GM23338 (cell line): ENCODE measurements at regions not wholly inside any gene's neighbourhood (a gene's known extent, or its start where the extent isn't known, plus 50 kb on each side); places are given as distances from the start of the nearest gene placed in this dataset.

Experiments
- ATAC-seq: fragments of 200-7000 bp; cut with Tn5 transposase; 3 replicates; pipeline ENCODE4 v1.9.1; 2020
- DNase-seq: peaks from one replicate; pipeline ENCODE4 v3.0.0-alpha.2; 2015; ENCODE audit warnings: low spot score
- H2AFZ ChIP-seq: fragments of 200-600 bp; sonication (generic); 2 replicates; pipeline ENCODE4 v1.8.0; 2016; ENCODE audit warnings: antibody characterized with exemption, mild to moderate bottlenecking, moderate library complexity
- H3F3A ChIP-seq: fragments of 200-600 bp; sonication (generic); replicated peaks from 2 replicates; pipeline ENCODE4 v1.8.0; 2017; ENCODE audit warnings: antibody characterized with exemption, mixed run types, low read depth
- H3K27ac ChIP-seq: fragments of 200-600 bp; sonication (generic); 2 replicates; pipeline ENCODE4 v1.6.1; 2016; ENCODE audit warnings: low read depth
- H3K27me3 ChIP-seq: fragments of 200-600 bp; sonication (generic); 2 replicates; pipeline ENCODE4 v1.8.0; 2016; ENCODE audit warnings: mild to moderate bottlenecking, mixed run types, moderate library complexity; ENCODE audit not compliant: insufficient read depth
- H3K36me3 ChIP-seq: fragments of 200-600 bp; sonication (generic); 2 replicates; pipeline ENCODE4 v1.8.0; 2016; ENCODE audit warnings: mild to moderate bottlenecking; ENCODE audit not compliant: insufficient read depth
- H3K4me1 ChIP-seq: fragments of 200-600 bp; sonication (generic); 2 replicates; pipeline ENCODE4 v1.8.0; 2016; ENCODE audit warnings: mild to moderate bottlenecking, moderate library complexity; ENCODE audit not compliant: insufficient read depth
- H3K4me2 ChIP-seq: fragments of 200-600 bp; sonication (generic); 2 replicates; pipeline ENCODE4 v1.7.1; 2017; ENCODE audit warnings: mixed run types
- H3K4me3 ChIP-seq: fragments of 200-600 bp; sonication (generic); 2 replicates; pipeline ENCODE4 v1.6.1; 2016; ENCODE audit warnings: mixed run types
- H3K79me2 ChIP-seq: fragments of 200-600 bp; sonication (generic); replicated peaks from 2 replicates; pipeline ENCODE4 v1.8.0; 2017; ENCODE audit warnings: mild to moderate bottlenecking; ENCODE audit not compliant: insufficient read depth
- H3K9me2 ChIP-seq: fragments of 200-600 bp; sonication (generic); 2 replicates; pipeline ENCODE4 v1.8.0; 2017; ENCODE audit not compliant: insufficient read depth
- H4K20me1 ChIP-seq: fragments of 200-600 bp; sonication (generic); replicated peaks from 2 replicates; pipeline ENCODE4 v1.8.0; 2017; ENCODE audit warnings: mild to moderate bottlenecking; ENCODE audit not compliant: insufficient read depth
- H3K27ac Mint-ChIP-seq: 2 replicates; pipeline ENCODE4 v1.8.0; 2020; ENCODE audit warnings: inconsistent platforms, mild to moderate bottlenecking, moderate library complexity, mixed read lengths
- H3K27me3 Mint-ChIP-seq: 3 replicates; pipeline ENCODE4 v1.8.0; 2022; ENCODE audit warnings: low read depth, mild to moderate bottlenecking, moderate library complexity, mixed read lengths, inconsistent platforms; ENCODE audit not compliant: insufficient read depth, poor library complexity
- H3K36me3 Mint-ChIP-seq: 3 replicates; pipeline ENCODE4 v1.8.0; 2021; ENCODE audit warnings: low read depth, mild to moderate bottlenecking, inconsistent platforms, moderate library complexity, mixed read lengths
- H3K4me1 Mint-ChIP-seq: 3 replicates; pipeline ENCODE4 v1.8.0; 2020; ENCODE audit warnings: mild to moderate bottlenecking, inconsistent platforms, mixed read lengths
- H3K4me3 Mint-ChIP-seq: 3 replicates; pipeline ENCODE4 v1.8.0; 2021; ENCODE audit warnings: moderate library complexity, mild to moderate bottlenecking, inconsistent platforms, mixed read lengths
- H3K9me3 Mint-ChIP-seq: 3 replicates; pipeline ENCODE4 v1.8.0; 2020; ENCODE audit warnings: moderate library complexity, mild to moderate bottlenecking, inconsistent platforms, mixed read lengths
- CREB1 ChIP-seq: fragments of 250-450 bp; sonication (Bioruptor Pico); IDR thresholded peaks from 2 replicates; pipeline ENCODE4 v1.5.0; 2020; ENCODE audit warnings: low read depth, mild to moderate bottlenecking, moderate library complexity
- EZH2 ChIP-seq: fragments of 200-600 bp; sonication (generic); IDR thresholded peaks from one replicate; pipeline ENCODE4 v1.8.0; 2017; ENCODE audit warnings: antibody characterized with exemption, mild to moderate bottlenecking, low read depth; ENCODE audit not compliant: unreplicated experiment
- EZH2phosphoT487 ChIP-seq: fragments of 200-600 bp; sonication (generic); IDR thresholded peaks from one replicate; pipeline ENCODE4 v1.8.1; 2018; ENCODE audit warnings: antibody characterized with exemption; ENCODE audit not compliant: unreplicated experiment
- POLR2AphosphoS5 ChIP-seq: IDR thresholded peaks from 2 replicates; pipeline ENCODE4 v1.6.1; 2016; ENCODE audit warnings: antibody characterized with exemption, low read depth
- STAT1 ChIP-seq: IDR thresholded peaks from one replicate; pipeline ENCODE4 v1.6.1; 2016; ENCODE audit warnings: antibody characterized with exemption; ENCODE audit not compliant: unreplicated experiment
- ZNF114 ChIP-seq: fragments of 250-450 bp; sonication (Bioruptor Pico); IDR thresholded peaks from 2 replicates; pipeline ENCODE4 v1.5.0; 2020; ENCODE audit warnings: mild to moderate bottlenecking, moderate library complexity
- ZNF331 ChIP-seq: fragments of 250-450 bp; sonication (Bioruptor Pico); IDR thresholded peaks from 2 replicates; pipeline ENCODE4 v1.5.0; 2020; ENCODE audit warnings: low read depth, mild to moderate bottlenecking, moderate library complexity
- TF ChIP-seq, protein P1 (sequence below), 2 experiments: fragments of 200-600 bp in 1 of 2; sonication (generic) in 1 of 2; conservative IDR thresholded peaks; 2 replicates each; pipeline versions ENCODE4 v1.5.1 to v1.6.1; 2016 to 2017; ENCODE audit warnings: antibody characterized with exemption in 2 of 2, low read depth in 2 of 2, mild to moderate bottlenecking in 2 of 2, moderate library complexity in 1 of 2
- TF ChIP-seq, protein P2 (sequence below): fragments of 250-450 bp; sonication (Bioruptor Pico); IDR thresholded peaks from 2 replicates; pipeline ENCODE4 v1.5.0; 2020; ENCODE audit warnings: mild to moderate bottlenecking, moderate library complexity
- TF ChIP-seq, protein P3 (sequence below): IDR thresholded peaks from one replicate; pipeline ENCODE4 v1.6.1; 2018; ENCODE audit warnings: antibody characterized with exemption; ENCODE audit not compliant: unreplicated experiment

DNA sequence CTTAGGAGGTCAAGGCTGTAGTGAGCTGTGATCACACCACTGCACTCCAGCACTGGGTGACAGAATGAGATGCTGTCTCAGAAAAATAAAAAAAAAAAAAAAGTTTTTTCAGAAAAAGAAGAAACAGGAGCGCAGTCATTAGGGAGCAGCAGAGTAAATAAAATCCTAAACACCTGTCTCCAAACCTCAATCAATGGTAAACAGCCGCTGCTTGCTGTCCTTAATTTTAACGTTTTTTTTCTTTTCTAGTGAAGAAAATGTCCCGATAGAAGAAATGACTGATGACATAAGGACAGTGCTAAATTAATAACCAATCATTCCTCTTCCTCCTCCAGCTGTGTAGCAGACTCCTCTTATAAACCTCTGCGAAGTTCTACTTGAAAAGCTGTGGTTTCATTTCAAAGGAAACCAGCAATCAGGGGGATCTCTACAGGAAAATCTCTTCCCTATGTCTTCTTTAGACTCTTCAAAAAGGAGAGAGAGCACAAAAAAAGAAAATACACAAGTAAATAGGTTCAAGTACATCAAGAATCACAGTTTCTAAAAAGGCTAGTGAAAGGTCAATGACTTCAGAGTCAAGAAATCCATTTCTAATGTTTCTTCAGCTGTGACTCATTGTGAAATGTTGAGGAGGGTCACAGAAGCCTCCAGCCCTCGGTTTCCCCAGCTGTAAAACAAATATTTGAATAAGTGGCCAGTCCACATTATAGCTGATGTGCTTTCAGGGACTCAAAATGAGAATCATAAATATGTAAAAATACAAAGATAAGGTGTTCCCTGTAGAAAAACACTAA, 127.6 kb downstream of the TMCO5A start:
- no peaks in the 10 kb centered on the region for H3K36me3 Mint-ChIP-seq
- Histone ChIP-seq H3K27ac (no peak overlapping the region), H3F3A (no peaks in the 10 kb centered on the region), H3K4me2 (no peak overlapping the region), H3K4me1 (peaks cover 39% of the 10 kb centered on the region), H4K20me1 (no peaks in the 10 kb centered on the region), H3K9me2 (peaks cover 4% of the 10 kb centered on the region; the same call in 1 of the 2 replicates), H3K27me3 (no peaks in the 10 kb centered on the region), H3K36me3 (no peaks in the 10 kb centered on the region), H2AFZ (no peak overlapping the region; the same call in 1 of the 2 replicates), H3K4me3 (no peak overlapping the region), H3K79me2 (no peaks in the 10 kb centered on the region)
- ATAC-seq (no peak), DNase-seq (no peak)
- H3K9me3 Mint-ChIP-seq: no peaks in the 10 kb centered on the region
- no peak overlapping the region for H3K27ac Mint-ChIP-seq
- peaks cover 48% of the 10 kb centered on the region for H3K4me1 Mint-ChIP-seq
- no peak overlapping the region for H3K4me3 Mint-ChIP-seq
- peaks cover 12% of the 10 kb centered on the region for H3K27me3 Mint-ChIP-seq
- TF ChIP-seq, protein P1, sequence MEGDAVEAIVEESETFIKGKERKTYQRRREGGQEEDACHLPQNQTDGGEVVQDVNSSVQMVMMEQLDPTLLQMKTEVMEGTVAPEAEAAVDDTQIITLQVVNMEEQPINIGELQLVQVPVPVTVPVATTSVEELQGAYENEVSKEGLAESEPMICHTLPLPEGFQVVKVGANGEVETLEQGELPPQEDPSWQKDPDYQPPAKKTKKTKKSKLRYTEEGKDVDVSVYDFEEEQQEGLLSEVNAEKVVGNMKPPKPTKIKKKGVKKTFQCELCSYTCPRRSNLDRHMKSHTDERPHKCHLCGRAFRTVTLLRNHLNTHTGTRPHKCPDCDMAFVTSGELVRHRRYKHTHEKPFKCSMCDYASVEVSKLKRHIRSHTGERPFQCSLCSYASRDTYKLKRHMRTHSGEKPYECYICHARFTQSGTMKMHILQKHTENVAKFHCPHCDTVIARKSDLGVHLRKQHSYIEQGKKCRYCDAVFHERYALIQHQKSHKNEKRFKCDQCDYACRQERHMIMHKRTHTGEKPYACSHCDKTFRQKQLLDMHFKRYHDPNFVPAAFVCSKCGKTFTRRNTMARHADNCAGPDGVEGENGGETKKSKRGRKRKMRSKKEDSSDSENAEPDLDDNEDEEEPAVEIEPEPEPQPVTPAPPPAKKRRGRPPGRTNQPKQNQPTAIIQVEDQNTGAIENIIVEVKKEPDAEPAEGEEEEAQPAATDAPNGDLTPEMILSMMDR (conservative IDR thresholded peaks at IDR 0.05; ENCODE audit: low read depth in 2 of 2): no peak

DNA sequence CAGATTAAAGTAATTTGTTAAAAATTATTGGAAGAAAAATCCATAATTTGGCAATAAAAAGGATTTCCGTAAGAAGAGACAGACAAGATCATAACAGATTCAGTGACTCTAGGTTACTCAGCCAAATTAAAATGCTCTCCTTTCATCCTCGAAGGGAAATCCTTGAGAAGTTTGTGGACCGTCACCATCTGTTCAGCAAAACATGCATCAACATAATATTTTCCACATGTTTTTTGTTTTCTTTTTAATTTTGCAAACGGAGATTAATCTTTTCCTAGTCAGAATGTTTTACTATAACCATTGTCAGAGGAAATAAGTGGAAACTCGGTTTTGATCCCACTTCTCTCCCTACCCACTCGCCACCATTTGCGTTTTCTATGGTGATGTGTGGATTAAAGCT, 128.3 kb downstream of the TMCO5A start:
- Mint-ChIP-seq H3K27me3 (peaks cover 12% of the 10 kb centered on the region), H3K4me3 (no peak overlapping the region), H3K36me3 (no peaks in the 10 kb centered on the region), H3K27ac (no peak overlapping the region), H3K9me3 (no peaks in the 10 kb centered on the region), H3K4me1 (peaks cover 45% of the 10 kb centered on the region)
- H2AFZ ChIP-seq: no peak overlapping the region
- ATAC-seq: no peak
- peaks cover 34% of the 10 kb centered on the region for H3K4me1 ChIP-seq
- no peak overlapping the region for H3K4me3 ChIP-seq
- H3K9me2 ChIP-seq: peaks cover 4% of the 10 kb centered on the region; the same call in 1 of the 2 replicates
- no peak overlapping the region for H3K27ac ChIP-seq
- no peak for DNase-seq
- H3K36me3 ChIP-seq: no peaks in the 10 kb centered on the region
- H3F3A ChIP-seq: no peaks in the 10 kb centered on the region
- H4K20me1 ChIP-seq: no peaks in the 10 kb centered on the region
- no peaks in the 10 kb centered on the region for H3K27me3 ChIP-seq
- no peaks in the 10 kb centered on the region for H3K79me2 ChIP-seq
- no peak overlapping the region for H3K4me2 ChIP-seq
- no peak for TF ChIP-seq POLR2AphosphoS5
- no peak for TF ChIP-seq EZH2
- TF ChIP-seq, protein P2, sequence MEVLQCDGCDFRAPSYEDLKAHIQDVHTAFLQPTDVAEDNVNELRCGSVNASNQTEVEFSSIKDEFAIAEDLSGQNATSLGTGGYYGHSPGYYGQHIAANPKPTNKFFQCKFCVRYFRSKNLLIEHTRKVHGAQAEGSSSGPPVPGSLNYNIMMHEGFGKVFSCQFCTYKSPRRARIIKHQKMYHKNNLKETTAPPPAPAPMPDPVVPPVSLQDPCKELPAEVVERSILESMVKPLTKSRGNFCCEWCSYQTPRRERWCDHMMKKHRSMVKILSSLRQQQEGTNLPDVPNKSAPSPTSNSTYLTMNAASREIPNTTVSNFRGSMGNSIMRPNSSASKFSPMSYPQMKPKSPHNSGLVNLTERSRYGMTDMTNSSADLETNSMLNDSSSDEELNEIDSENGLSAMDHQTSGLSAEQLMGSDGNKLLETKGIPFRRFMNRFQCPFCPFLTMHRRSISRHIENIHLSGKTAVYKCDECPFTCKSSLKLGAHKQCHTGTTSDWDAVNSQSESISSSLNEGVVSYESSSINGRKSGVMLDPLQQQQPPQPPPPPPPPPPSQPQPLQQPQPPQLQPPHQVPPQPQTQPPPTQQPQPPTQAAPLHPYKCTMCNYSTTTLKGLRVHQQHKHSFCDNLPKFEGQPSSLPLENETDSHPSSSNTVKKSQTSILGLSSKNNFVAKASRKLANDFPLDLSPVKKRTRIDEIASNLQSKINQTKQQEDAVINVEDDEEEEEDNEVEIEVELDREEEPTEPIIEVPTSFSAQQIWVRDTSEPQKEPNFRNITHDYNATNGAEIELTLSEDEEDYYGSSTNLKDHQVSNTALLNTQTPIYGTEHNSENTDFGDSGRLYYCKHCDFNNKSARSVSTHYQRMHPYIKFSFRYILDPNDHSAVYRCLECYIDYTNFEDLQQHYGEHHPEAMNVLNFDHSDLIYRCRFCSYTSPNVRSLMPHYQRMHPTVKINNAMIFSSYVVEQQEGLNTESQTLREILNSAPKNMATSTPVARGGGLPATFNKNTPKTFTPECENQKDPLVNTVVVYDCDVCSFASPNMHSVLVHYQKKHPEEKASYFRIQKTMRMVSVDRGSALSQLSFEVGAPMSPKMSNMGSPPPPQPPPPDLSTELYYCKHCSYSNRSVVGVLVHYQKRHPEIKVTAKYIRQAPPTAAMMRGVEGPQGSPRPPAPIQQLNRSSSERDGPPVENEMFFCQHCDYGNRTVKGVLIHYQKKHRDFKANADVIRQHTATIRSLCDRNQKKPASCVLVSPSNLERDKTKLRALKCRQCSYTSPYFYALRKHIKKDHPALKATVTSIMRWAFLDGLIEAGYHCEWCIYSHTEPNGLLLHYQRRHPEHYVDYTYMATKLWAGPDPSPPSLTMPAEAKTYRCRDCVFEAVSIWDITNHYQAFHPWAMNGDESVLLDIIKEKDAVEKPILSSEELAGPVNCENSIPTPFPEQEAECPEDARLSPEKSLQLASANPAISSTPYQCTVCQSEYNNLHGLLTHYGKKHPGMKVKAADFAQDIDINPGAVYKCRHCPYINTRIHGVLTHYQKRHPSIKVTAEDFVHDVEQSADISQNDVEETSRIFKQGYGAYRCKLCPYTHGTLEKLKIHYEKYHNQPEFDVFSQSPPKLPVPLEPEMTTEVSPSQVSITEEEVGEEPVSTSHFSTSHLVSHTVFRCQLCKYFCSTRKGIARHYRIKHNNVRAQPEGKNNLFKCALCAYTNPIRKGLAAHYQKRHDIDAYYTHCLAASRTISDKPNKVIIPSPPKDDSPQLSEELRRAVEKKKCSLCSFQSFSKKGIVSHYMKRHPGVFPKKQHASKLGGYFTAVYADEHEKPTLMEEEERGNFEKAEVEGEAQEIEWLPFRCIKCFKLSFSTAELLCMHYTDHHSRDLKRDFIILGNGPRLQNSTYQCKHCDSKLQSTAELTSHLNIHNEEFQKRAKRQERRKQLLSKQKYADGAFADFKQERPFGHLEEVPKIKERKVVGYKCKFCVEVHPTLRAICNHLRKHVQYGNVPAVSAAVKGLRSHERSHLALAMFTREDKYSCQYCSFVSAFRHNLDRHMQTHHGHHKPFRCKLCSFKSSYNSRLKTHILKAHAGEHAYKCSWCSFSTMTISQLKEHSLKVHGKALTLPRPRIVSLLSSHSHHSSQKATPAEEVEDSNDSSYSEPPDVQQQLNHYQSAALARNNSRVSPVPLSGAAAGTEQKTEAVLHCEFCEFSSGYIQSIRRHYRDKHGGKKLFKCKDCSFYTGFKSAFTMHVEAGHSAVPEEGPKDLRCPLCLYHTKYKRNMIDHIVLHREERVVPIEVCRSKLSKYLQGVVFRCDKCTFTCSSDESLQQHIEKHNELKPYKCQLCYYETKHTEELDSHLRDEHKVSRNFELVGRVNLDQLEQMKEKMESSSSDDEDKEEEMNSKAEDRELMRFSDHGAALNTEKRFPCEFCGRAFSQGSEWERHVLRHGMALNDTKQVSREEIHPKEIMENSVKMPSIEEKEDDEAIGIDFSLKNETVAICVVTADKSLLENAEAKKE: no peak
- no peak for TF ChIP-seq ZNF114
- TF ChIP-seq, protein P3, sequence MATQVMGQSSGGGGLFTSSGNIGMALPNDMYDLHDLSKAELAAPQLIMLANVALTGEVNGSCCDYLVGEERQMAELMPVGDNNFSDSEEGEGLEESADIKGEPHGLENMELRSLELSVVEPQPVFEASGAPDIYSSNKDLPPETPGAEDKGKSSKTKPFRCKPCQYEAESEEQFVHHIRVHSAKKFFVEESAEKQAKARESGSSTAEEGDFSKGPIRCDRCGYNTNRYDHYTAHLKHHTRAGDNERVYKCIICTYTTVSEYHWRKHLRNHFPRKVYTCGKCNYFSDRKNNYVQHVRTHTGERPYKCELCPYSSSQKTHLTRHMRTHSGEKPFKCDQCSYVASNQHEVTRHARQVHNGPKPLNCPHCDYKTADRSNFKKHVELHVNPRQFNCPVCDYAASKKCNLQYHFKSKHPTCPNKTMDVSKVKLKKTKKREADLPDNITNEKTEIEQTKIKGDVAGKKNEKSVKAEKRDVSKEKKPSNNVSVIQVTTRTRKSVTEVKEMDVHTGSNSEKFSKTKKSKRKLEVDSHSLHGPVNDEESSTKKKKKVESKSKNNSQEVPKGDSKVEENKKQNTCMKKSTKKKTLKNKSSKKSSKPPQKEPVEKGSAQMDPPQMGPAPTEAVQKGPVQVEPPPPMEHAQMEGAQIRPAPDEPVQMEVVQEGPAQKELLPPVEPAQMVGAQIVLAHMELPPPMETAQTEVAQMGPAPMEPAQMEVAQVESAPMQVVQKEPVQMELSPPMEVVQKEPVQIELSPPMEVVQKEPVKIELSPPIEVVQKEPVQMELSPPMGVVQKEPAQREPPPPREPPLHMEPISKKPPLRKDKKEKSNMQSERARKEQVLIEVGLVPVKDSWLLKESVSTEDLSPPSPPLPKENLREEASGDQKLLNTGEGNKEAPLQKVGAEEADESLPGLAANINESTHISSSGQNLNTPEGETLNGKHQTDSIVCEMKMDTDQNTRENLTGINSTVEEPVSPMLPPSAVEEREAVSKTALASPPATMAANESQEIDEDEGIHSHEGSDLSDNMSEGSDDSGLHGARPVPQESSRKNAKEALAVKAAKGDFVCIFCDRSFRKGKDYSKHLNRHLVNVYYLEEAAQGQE: no peak
- TF ChIP-seq STAT1: no peak
- TF ChIP-seq EZH2phosphoT487: no peak
- no peak for TF ChIP-seq CREB1 (CRISPR knock-in tag)
- TF ChIP-seq ZNF331 (CRISPR knock-in tag): no peak
